AG09319 (cell line): ENCODE measurements at regions not wholly inside any gene's neighbourhood (a gene's known extent, or its start where the extent isn't known, plus 50 kb on each side); places are given as distances from the start of the nearest gene placed in this dataset.

Source experiments
- DNase-seq: peaks from one replicate; pipeline ENCODE4 v3.0.0-alpha.2; 2010; ENCODE audit warnings: low read depth; ENCODE audit errors: extremely low read depth
- CTCF ChIP-seq: IDR thresholded peaks from 2 replicates; pipeline ENCODE4 v1.5.1; 2011; ENCODE audit warnings: low read depth, mild to moderate bottlenecking, inconsistent platforms, low read length, moderate library complexity

- TF ChIP-seq CTCF, result no peak
- peak; percentile 36 for DNase-seq
Observed at GRCh38 chr9:90007516-90008440, 403.0 kb downstream of the GADD45G start.

GRCh38 chr9:90009447-90009846 lies 404.6 kb downstream of the GADD45G start:
- TF ChIP-seq CTCF, result no peak
- no peak for DNase-seq

GRCh38 chr9:90010793-90011192 lies 406.0 kb downstream of the GADD45G start:
- no peak for TF ChIP-seq CTCF
- DNase-seq, result no peak

GRCh38 chr9:90012949-90013348 lies 408.1 kb downstream of the GADD45G start:
- TF ChIP-seq CTCF, result no peak
- DNase-seq, result no peak

GRCh38 chr9:90013778-90014177 lies 409.0 kb downstream of the GADD45G start:
- no peak for TF ChIP-seq CTCF
- DNase-seq, result no peak

GRCh38 chr9:90014421-90014820 lies 409.6 kb downstream of the GADD45G start:
- TF ChIP-seq CTCF, result no peak
- no peak for DNase-seq

GRCh38 chr9:90016272-90016671 lies 411.5 kb downstream of the GADD45G start:
- no peak for TF ChIP-seq CTCF
- no peak for DNase-seq
